NOMO-1 (cell line): ENCODE measurements at regions not wholly inside any gene's neighbourhood (a gene's known extent, or its start where the extent isn't known, plus 50 kb on each side); places are given as distances from the start of the nearest gene placed in this dataset.
"Not testable (repeated sequence)": the region's sequence is repeated elsewhere in the genome, so short reads cannot be mapped to it uniquely, and the experiment has no call there.

ENCODE experiments used
- DNase-seq, 2 experiments: peaks; one replicate each; lab custom pipeline; 2025; ENCODE audit not compliant: unreplicated experiment in 2 of 2; lab: John Stamatoyannopoulos, UW

DNA sequence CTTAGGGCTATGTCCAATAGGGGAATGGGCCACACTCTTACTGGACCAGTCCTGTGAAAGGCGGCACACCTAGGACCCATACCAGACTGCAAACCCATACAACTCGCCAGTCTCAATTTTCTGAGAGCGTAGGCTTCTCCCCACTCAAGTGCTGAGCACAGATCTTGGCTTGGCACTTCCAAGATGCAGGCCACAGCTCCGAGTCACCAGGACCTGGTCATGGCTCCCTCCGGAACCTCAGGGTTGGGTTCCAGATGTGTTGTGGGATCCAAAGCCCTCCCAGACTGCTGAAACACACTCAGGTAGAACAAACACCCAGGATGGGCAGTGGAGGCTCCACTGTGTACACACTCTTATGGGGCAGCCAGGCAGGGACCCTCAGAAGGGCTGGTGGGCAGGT lies 103.3 kb downstream of the TMEM144 start:
- no peak for DNase-seq

DNA sequence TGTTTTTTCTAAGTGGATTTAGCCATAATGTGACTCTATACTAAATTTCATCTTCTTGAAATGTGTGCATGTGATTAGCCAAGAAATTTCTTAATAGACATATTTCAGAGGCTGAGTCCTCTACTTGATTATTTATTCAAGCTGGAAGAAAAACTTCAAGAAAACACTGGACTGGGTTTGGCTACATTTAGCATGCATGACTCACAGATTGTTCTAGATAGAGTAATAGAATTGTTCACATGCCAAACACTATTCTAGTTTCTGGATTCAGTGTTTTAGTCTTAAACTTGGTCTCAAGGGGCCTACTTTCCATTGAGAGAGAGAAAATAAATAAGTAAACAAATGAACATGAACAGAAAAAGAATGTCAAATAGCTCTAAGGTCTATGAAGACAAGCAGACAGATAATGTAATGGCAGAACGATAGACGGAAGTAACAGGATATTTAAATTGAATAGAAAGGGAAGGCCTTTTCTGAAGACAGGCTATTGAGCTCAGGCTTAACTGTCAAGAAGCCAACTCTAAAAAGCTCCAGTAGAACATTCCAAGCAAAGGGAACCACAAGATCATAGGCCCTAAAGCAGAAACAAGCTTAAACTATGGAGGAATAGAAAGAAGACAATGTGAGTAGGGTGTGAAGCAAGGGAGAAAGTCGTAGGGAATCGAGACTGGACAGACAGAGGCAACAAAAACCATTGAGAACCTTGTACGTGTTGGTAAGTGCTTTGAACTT lies 104.6 kb downstream of the TMEM144 start:
- no peak for DNase-seq

DNA sequence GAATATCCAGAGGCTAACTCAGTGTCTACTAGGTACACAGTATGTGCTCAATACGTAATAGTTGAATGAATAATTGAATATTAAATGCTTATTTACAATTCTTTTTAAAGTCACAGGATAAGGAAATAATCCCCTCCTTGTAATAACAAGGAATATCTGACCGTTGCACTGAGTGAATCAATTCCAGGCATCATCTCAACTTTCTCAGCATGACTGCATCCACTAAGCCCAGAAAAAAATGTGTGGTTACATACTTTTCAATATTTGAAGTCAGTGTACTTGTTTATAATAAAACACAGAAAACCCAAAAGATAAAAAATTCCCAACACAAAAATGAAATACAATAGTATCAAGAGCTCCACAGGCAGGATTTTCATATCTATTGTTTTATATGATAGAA lies 105.4 kb downstream of the TMEM144 start:
- DNase-seq = no peak

DNA sequence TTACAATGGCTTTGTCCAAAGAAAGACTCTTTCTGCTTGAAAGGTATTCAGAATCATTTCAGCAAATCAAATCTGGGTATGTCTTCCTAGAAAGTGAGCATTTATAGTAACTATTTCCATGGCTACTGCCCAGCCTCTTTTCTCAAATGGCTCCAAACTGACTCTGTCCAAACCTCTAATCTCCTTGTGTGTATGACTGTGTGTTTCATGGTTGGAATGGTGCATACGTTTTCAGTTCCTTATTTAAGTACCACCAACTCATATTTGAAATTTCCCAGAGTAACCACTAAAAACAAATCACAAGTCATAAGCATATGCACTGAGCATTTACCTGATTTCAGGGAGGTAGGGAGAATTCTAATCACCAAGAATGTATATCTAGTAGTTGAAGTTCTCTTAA lies 106.0 kb downstream of the TMEM144 start:
- DNase-seq = peak in 1 of 2 experiments; percentile 17

DNA sequence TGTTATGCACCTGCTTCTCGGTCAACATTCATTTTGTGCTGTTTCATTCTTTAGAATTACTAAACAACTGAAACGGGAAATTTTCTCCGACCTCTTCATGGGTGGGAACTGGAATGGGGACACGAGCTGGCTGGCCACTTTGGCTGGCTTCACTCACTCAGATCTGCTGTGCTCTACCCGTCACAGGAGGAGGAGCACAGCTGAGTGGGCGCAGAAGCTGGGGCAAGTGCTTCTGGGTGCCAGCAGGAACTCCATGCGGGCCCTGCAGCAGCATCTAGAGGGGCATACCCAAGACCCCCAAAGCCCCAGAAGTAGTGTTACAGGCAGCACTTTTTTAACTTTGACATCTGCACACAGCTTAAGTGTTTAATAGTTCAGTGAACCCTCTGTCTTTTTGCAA lies 109.6 kb downstream of the TMEM144 start:
- no peak for DNase-seq

DNA sequence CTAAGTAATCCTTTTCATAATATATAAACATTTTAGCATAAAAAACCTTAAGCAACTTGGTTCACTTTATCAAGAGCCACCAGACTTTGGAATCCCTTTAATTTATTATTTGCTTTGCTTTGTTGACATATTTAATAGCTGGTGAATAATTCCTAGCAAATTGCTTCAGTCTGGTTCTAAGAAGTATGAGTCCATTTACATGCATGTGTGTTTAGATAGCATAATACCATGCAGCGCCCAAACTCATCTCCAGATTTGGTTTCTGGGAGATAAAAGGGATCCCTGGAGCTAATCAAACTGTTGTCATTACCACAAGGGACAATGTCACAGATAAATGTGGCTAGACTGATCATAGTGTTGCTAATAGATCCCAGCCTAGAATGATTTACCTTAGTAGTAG lies 111.8 kb downstream of the TMEM144 start:
- no peak for DNase-seq

DNA sequence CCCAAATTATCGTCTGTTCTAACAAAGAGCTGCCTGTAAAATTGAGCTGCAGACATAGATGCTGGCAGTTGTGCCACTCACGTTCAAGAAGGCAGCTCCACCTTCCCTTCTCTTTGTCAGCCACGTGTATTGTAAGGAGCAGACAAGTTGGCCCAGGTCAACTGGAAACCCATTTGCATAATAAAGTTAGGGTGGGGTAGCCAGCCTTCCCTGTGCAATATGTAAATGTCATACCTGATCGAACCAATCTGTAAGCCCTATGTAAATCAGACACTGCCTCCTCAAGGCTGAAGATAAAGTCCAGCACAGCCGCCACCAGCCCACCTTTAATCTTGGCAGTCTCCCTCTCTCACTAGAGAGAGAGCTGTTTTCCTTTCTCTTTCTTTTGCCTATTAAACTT lies 117.2 kb downstream of the TMEM144 start:
- no peak for DNase-seq

DNA sequence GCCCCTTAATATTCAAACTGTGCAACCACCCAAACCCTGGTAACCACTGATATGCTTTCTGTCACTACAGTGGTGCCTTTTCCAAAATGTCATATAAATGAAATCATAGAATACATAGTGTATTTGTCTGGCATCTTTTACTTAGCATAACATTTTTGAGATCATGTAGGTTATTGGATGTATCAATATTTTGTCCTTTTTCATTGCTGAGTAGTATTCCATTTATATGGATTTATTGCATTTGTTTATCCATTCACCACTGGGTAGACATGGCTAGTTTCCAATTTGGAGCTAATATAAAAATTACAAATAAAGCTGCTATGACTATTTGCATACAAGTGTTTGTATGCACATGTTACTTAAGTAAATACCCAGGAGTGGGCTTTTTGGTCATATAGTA lies 121.6 kb downstream of the TMEM144 start:
- DNase-seq = no peak

DNA sequence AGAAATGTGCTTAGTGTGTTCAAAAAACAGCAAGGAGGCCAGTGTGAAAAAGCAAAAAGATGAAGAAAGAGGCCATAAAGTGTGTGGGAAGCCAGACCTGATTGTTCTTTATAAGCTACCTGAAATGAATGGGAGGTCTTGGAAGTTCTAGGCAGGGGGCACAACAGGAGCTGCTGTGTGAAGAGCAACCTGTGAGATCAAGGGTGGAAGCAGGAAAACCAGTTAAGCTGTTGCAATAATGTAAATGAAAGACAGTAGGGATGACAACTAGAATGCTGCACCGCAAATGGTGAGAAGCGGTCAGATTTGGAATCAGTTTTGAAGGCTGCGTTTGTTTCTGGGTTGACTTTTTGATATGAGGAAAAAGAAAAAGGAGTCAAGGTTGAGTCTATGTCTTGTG lies 123.5 kb downstream of the TMEM144 start:
- DNase-seq = no peak

DNA sequence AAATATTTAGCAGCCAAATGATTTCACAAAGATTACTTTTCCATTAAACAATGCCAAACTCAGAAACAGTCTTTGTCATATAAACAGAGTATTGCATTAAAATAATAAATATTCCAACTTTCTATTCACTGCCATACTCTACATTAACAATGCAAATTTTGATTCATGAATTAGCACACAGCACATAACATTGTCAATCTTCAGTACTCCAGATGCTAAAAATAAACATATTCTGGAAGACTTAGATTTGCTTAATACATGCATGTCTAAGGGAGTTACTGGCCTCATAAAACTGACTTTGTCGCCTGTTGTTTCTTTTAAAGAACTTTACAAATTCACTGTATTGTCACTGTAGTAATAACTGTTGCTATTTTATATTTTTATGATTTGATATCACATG lies 131.6 kb downstream of the TMEM144 start:
- DNase-seq = no peak

DNA sequence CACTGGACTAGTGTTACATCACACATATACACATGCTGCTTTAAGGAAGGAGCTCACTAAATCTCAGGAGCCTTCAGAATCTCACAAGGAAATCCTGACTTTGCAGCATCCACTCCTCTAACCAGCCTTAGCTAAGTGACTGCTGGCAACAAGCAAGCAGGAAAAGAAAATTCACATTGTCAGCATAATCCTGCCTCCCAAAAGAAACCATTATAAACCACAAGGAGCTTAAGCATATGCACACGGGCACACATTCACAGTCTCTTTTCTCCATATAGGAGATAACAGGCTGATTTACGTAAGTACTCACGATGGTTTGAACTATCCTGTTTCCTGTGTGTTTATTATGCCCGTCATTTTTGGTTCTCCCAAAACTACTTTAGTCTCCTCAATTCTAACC lies 136.3 kb downstream of the TMEM144 start:
- DNase-seq = no peak

DNA sequence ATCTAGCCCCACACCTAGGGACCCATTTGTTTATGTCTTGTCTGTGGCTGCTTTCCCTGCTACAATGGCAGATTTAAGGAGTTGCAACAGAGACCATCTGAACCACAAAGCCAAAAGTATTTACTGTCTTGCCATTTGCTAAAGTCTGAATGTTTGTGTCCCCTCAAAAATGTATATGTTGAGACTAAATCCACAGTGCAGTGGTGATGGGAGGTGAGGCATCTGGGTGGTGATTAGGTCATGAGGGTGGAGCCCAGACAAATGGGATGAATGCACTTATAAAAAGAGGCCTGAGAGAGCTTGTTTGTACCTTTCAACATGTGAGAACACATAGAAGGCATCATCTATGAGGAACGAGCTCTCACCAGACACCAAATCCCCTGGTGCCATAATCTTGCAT lies 137.3 kb downstream of the TMEM144 start:
- no peak for DNase-seq

DNA sequence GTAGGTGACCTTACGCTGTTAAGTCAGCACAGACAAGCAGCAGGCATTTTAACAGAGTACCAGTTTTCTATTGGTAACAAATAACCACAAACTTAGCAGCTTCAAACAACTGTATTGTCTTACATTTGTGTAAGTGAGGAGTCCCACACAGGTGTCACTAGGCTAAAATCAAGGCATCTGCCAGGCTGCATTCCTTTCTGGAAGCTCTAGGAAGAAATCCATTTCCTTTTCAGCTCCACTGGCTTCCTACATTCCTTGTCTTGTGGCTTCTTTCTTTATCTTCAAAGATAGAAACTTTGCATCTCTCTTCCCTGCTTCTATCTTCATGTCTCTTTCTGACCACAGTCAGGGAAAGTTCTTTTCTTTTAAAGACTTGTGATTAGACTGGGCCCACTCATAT lies 139.9 kb downstream of the TMEM144 start:
- no peak for DNase-seq

DNA sequence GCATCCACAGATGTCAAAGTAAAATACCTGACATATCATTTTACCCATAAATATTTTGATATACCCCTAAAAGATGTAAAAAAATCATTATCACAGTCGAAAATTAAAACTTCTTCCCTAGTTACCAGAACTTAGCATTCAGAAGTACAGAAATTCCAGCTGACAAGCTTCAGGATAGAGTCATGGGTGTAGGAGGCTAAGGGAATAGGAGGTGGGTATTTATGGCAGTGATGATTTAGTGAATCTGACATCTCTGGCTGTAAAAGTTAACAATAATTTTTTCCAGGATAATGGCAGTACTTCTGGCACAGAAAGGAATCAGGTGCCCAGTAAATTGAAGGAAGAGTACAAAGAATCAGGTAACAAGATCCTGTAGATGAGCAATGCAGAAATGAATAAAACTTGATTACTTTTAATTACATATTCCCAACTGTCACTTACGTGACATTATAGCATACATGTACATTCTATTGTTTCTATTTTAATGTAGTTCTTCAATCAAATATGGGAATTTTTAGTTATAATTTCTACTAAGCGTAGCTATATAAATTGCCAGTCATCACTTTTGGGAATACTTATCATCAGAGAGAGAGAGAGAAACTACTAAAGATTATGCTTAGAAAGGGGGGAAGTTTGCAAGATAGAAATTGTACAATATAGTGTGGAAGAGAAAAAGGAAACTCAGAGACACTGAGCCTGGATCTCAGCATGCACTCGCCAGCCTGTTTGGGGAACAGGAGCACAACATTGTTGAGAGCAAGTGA lies 143.4 kb downstream of the TMEM144 start:
- DNase-seq = no peak

DNA sequence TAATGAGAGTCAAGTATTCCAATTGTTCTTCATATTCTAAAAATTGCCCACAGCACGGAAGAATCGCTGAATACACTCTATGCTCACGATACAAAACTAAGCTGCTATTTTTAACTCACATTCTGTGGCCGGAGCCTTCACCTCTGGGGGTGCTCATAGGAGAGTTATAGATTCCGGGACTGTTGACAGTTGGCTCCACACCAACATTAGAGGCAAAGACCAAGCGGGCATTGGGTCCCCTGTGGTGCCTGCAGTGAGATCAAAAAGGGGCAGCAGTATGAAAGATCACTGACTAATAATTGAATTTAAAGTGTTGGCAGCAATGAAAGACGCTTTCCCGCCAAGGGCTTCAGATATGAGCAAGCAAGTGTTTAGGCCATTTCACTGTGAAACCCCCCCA lies 146.0 kb downstream of the TMEM144 start:
- DNase-seq = no peak

DNA sequence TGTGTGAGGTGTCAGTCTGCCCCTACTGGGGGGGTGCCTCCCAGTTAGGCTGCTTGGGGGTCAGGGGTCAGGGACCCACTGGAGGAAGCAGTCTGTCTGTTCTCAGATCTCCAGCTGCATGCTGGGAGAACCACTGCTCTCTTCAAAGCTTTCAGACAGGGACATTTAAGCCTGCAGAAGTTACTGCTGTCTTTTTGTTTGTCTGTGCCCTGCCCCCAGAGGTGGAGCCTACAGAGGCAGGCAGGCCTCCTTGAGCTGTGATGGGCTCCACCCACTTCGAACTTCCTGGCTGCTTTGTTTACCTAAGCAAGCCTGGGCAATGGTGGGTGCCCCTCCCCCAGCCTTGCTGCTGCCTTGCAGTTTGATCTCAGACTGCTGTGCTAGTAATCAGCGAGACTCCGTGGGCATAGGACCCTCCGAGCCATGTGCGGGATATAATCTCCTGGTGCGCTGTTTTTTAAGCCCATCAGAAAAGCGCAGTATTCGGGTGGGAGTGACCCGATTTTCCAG lies 153.7 kb upstream of the RXFP1 start:
- DNase-seq = not testable (repeated sequence)

DNA sequence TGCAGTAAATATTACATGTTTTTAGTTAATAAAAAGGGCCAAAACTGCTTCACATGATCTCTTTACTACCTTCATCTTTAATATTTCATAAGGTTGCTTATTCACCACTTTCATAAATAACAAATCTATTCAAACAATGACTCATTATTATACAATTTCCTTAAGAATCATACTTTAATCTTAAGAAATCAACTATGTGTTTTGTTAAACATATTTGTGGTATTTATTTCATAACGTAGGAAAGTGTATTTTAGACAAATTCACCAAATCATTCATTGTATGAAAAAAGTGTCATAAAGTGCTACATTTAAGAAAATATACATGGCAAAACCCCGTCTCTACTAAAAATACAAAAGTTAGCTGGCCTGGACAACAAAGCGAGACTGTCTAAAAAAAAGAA lies 150.5 kb upstream of the RXFP1 start:
- DNase-seq = no peak

DNA sequence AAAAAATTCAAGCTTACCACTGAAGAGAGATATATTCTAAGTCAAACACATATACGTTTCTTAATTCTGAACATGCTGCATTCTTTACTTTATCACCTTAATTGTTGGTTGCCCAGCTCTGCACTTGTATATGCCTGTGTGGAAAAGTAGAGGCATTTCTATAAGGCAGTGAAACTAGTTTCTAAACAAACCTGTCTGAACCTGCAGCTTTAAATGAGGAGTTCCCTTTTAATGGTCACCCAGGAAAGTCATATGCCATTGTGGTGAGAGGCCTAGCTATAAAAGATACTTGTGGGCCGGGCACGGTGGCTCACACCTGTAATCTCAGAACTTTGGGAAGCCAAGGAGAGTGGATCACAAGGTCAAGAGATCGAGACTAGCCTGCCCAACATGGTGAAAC lies 147.4 kb upstream of the RXFP1 start:
- no peak for DNase-seq

DNA sequence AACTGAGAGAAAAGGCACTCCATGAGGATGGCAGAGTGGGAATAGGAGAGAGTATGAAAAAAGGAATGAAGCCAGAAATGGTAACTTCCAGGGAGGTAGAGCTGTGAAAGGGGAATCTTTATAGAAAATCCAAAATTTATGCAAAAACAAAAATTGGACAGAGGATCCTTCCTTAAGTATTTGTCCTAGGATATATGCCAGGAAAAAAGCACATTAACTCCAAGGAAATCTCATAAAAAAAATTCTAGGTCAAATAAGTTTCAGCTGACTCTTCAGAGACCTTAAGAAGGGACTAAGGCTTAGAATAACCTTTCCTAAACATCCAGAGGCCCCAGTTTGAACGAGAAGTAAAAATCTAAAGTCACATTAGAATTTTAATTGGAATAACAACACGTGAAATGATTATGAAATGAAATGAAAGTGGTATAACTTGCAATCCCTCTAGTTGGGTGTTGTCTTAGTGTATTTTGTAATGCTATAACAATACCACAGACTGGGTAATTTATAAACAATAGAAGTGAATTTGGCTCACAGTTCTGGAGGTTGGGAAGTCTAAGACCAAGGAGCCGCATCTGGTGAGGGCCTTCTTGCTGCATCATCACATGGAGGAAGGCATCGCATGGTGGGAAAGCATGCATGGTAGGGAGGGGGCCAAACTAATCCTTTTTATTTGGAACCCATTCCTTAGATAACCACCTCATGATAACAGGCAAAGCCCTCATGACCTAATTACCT lies 145.4 kb upstream of the RXFP1 start:
- DNase-seq = no peak

DNA sequence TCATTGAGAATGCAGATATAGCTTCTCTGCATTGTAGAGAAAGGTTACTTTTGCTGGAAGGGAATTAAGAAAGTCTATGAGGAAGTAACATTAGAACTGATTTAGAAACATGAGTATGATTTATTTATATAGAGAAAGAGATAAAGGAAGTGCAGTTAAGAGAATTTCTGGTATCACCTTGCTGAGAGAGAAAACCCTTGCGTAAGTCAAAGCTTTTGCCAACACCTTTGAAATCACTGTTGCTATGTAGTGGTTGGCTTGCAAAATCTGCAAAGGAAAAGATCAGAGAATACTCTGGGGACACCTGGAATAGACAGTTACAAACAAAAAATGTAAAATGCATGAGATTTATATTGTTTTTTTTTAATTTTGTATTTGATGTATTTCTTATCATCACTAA lies 137.3 kb upstream of the RXFP1 start:
- peak; percentile 3 to 65 for DNase-seq

DNA sequence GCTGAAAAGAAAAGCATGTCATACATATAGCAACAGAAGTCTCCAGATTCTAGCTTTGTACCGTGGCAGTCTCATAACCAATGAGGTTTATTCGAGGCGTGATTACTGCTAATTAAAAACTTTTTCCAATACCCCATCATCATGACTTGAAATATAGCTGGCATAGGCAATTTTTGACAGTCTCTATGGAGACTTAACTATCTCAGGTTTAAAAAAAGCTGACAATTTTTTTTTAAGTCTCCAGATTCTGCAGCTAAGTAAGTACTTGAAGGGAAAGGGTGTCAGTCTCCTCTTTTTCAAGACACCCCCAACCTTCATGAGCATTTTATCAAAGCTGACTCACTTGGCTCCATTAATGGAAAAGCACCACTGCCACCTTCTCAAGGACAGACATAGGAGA lies 126.3 kb upstream of the RXFP1 start:
- no peak for DNase-seq

DNA sequence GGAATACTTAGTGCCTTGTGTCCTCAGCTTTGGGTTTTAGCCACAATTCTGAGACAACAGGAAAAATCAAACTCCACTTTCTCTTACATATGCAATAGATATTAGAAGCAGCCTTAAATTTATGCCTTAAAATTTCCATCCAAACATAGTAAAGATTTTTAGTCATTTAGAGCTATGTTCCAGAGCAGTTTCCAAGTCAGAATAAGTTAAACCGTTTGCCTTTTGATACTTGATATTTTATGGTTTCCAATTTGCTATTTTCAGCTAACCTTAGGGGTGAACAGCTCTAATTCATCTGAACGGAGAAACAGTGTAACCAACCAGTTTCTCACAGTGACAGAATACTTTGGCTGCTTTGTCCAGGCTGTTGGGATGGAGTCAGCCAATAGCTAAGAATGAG lies 125.8 kb upstream of the RXFP1 start:
- DNase-seq = no peak
